ENCODE measurements at regions not wholly inside any gene's neighbourhood (a gene's known extent, or its start where the extent isn't known, plus 50 kb on each side); places are given as distances from the start of the nearest gene placed in this dataset.

DNA sequence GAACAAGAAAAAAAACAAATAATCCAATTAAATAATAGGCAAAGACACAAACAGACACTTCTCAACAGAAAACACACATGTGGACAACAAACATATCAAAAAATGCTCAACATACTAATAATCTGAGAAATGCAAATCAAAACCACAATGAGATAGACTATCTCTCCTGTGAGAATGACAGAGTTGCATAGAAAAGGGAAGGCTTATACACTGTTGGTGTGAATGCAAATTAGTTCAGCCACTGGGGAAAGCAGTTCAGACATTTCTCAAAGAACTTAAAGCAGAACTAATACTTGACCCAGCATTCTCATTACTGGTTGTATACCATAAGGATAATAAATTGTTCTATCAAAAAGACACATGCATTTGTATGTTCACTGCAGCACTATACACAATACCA lies 637.8 kb upstream of the LUZP2 start:
- no peaks in the 10 kb centered on the region for H3K27me3 ChIP-seq (ENCODE audit: control insufficient read depth in 1 of 2, insufficient read depth in 1 of 2, low read length in 2 of 2)
- no peak overlapping the region for H2AFZ ChIP-seq (ENCODE audit: low read depth, low read length)
- no peaks in the 10 kb centered on the region for H3K79me1 ChIP-seq (replicated peaks; ENCODE audit: low read length, poor library complexity, severe bottlenecking)
- no peak overlapping the region for H3K4me3 ChIP-seq (ENCODE audit: insufficient read depth in 1 of 2, low read depth in 1 of 2, low read length in 2 of 2)
- no peak overlapping the region for H4K8ac ChIP-seq (ENCODE audit: low read length)
- no peak overlapping the region for H3K18ac ChIP-seq (ENCODE audit: low read depth in 1 of 2, low read length in 2 of 2)
- H3K14ac ChIP-seq (ENCODE audit: low read length in 2 of 2) = no peak overlapping the region
- H3K23ac ChIP-seq (ENCODE audit: low read length in 2 of 2) = no peak overlapping the region
- no peak for DNase-seq
- no peak overlapping the region for H4K91ac ChIP-seq (ENCODE audit: low read length)
- H3K4me2 ChIP-seq (ENCODE audit: low read length, poor library complexity, severe bottlenecking) = no peak overlapping the region
- no peaks in the 10 kb centered on the region for H3K36me3 ChIP-seq (ENCODE audit: control insufficient read depth in 1 of 2, insufficient read depth in 2 of 2, low read depth in 1 of 2, low read length in 2 of 2)
- no peak overlapping the region for H2BK120ac ChIP-seq (ENCODE audit: low read depth, low read length)
- no peak overlapping the region for H2BK12ac ChIP-seq (ENCODE audit: low read length in 2 of 2)
- H3K4me1 ChIP-seq (ENCODE audit: control insufficient read depth, insufficient read depth, low read depth, low read length) = no peaks in the 10 kb centered on the region
- H2BK15ac ChIP-seq (ENCODE audit: low read depth, poor library complexity, severe bottlenecking) = no peak overlapping the region
- H2BK5ac ChIP-seq (ENCODE audit: low read depth, low read length, poor library complexity, severe bottlenecking) = no peak overlapping the region
- no peak overlapping the region for H3K9ac ChIP-seq (ENCODE audit: low read length)
- H3K4ac ChIP-seq (ENCODE audit: low read depth in 1 of 2, low read length in 2 of 2) = no peak overlapping the region
- H2AK5ac ChIP-seq (ENCODE audit: low read length, severe bottlenecking) = no peak overlapping the region
- H3K27ac ChIP-seq (ENCODE audit: low read length, poor library complexity, severe bottlenecking) = no peak overlapping the region
- H3K9me3 ChIP-seq (ENCODE audit: control insufficient read depth, low read length) = no peaks in the 10 kb centered on the region

DNA sequence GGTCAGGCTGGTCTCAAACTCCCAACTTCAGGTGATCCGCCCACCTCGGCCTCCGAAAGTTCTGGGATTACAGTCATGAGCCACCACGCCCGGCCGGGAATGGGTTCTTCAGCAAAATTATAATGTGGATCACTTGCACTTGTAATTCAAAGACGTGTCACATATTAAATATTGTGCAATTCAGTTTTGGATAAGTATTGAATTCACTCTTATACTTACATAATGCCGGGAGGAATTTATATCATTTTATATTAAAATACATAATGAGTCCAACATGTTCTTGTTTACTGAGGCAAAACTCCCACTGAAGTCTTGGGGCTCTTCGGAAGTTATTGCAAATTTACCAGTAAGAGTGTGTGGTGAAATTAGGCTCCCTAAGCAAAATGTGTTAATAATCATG lies 635.2 kb upstream of the LUZP2 start:
- no peak for DNase-seq
- H3K27ac ChIP-seq (ENCODE audit: low read length, poor library complexity, severe bottlenecking) = no peak overlapping the region
- no peak overlapping the region for H2BK12ac ChIP-seq (ENCODE audit: low read length in 2 of 2)
- no peaks in the 10 kb centered on the region for H3K36me3 ChIP-seq (ENCODE audit: control insufficient read depth in 1 of 2, insufficient read depth in 2 of 2, low read depth in 1 of 2, low read length in 2 of 2)
- H2AK5ac ChIP-seq (ENCODE audit: low read length, severe bottlenecking) = no peak overlapping the region
- H3K18ac ChIP-seq (ENCODE audit: low read depth in 1 of 2, low read length in 2 of 2) = no peak overlapping the region
- H3K4me3 ChIP-seq (ENCODE audit: insufficient read depth in 1 of 2, low read depth in 1 of 2, low read length in 2 of 2) = no peak overlapping the region
- no peaks in the 10 kb centered on the region for H3K79me1 ChIP-seq (replicated peaks; ENCODE audit: low read length, poor library complexity, severe bottlenecking)
- H2AFZ ChIP-seq (ENCODE audit: low read depth, low read length) = no peak overlapping the region
- no peak overlapping the region for H3K14ac ChIP-seq (ENCODE audit: low read length in 2 of 2)
- H3K9ac ChIP-seq (ENCODE audit: low read length) = no peak overlapping the region
- H4K8ac ChIP-seq (ENCODE audit: low read length) = no peak overlapping the region
- H4K91ac ChIP-seq (ENCODE audit: low read length) = no peak overlapping the region
- no peaks in the 10 kb centered on the region for H3K27me3 ChIP-seq (ENCODE audit: control insufficient read depth in 1 of 2, insufficient read depth in 1 of 2, low read length in 2 of 2)
- no peaks in the 10 kb centered on the region for H3K9me3 ChIP-seq (ENCODE audit: control insufficient read depth, low read length)
- H2BK15ac ChIP-seq (ENCODE audit: low read depth, poor library complexity, severe bottlenecking) = no peak overlapping the region
- H3K23ac ChIP-seq (ENCODE audit: low read length in 2 of 2) = no peak overlapping the region
- WGBS = 98% methylated on average over 7 of the region's 9 CpGs
- no peaks in the 10 kb centered on the region for H3K4me1 ChIP-seq (ENCODE audit: control insufficient read depth, insufficient read depth, low read depth, low read length)
- no peak overlapping the region for H2BK120ac ChIP-seq (ENCODE audit: low read depth, low read length)
- no peak overlapping the region for H3K4me2 ChIP-seq (ENCODE audit: low read length, poor library complexity, severe bottlenecking)
- H2BK5ac ChIP-seq (ENCODE audit: low read depth, low read length, poor library complexity, severe bottlenecking) = no peak overlapping the region
- no peak overlapping the region for H3K4ac ChIP-seq (ENCODE audit: low read depth in 1 of 2, low read length in 2 of 2)

DNA sequence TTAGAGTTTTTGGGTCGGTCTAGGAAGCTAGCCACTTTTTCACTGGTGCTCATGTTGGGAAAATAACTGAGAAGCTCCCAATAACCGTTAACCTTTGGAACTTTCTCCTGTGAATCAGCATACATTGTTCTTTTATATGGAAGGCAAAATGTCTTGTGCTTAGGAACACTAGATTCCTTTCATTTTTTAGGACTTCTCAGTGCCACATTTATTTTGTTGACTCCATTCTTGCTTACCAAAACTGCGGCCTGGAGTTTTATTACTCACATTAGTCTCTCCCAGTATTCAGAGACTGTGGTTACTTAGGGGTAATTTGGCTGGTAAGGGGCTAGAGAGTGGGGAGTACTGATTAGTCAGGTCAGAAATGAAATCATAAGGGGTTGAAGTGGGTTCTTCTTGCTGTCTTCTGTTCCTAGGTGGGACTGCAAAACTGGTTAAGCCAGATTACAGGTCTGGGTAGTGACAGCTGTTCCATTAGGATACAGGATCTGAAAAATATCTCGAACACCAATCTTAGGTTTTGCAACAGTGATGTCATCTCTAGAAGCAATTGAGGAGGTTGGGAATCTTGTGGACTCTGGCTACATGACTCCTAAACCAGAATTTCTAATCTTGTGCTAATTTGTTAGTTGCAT lies 631.4 kb upstream of the LUZP2 start:
- no peaks in the 10 kb centered on the region for H3K9me3 ChIP-seq (ENCODE audit: control insufficient read depth, low read length)

DNA sequence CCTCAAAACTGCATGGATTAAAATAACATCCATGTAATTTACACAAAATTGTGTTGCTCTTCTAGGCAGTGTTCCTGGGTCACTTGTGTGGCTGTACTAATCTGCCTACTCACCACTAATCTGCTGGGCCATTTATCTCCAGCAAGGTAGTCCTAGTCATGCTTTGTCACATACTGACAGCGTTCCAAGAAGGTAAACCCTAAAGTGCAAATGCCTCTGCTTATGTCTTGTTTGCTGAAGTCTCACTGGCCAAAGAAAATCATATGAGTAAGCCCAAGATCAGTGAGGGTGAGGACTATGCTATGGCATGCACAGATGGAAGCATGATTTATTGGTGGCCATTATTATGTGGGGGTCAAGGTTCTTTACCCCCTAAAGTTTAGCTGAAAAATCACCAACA lies 630.2 kb upstream of the LUZP2 start:
- H3K27me3 ChIP-seq (ENCODE audit: control insufficient read depth in 1 of 2, insufficient read depth in 1 of 2, low read length in 2 of 2) = no peaks in the 10 kb centered on the region
- H3K4me2 ChIP-seq (ENCODE audit: low read length, poor library complexity, severe bottlenecking) = no peak overlapping the region
- H3K9ac ChIP-seq (ENCODE audit: low read length) = no peak overlapping the region
- H3K79me1 ChIP-seq (replicated peaks; ENCODE audit: low read length, poor library complexity, severe bottlenecking) = no peaks in the 10 kb centered on the region
- no peak for DNase-seq
- H4K8ac ChIP-seq (ENCODE audit: low read length) = no peak overlapping the region
- no peaks in the 10 kb centered on the region for H3K9me3 ChIP-seq (ENCODE audit: control insufficient read depth, low read length)
- H2AFZ ChIP-seq (ENCODE audit: low read depth, low read length) = no peak overlapping the region
- H3K23ac ChIP-seq (ENCODE audit: low read length in 2 of 2) = no peak overlapping the region
- no peaks in the 10 kb centered on the region for H3K4me1 ChIP-seq (ENCODE audit: control insufficient read depth, insufficient read depth, low read depth, low read length)
- H3K4ac ChIP-seq (ENCODE audit: low read depth in 1 of 2, low read length in 2 of 2) = no peak overlapping the region
- H2BK15ac ChIP-seq (ENCODE audit: low read depth, poor library complexity, severe bottlenecking) = no peak overlapping the region
- H4K91ac ChIP-seq (ENCODE audit: low read length) = no peak overlapping the region
- H2AK5ac ChIP-seq (ENCODE audit: low read length, severe bottlenecking) = no peak overlapping the region
- 91% methylated on average over 1 of the region's 1 CpG for WGBS
- no peak overlapping the region for H2BK12ac ChIP-seq (ENCODE audit: low read length in 2 of 2)
- no peak overlapping the region for H2BK120ac ChIP-seq (ENCODE audit: low read depth, low read length)
- H3K18ac ChIP-seq (ENCODE audit: low read depth in 1 of 2, low read length in 2 of 2) = peak overlapping the region in 1 of 2 experiments; percentile 54
- no peak overlapping the region for H3K4me3 ChIP-seq (ENCODE audit: insufficient read depth in 1 of 2, low read depth in 1 of 2, low read length in 2 of 2)
- H3K14ac ChIP-seq (ENCODE audit: low read length in 2 of 2) = no peak overlapping the region
- no peak overlapping the region for H2BK5ac ChIP-seq (ENCODE audit: low read depth, low read length, poor library complexity, severe bottlenecking)
- H3K36me3 ChIP-seq (ENCODE audit: control insufficient read depth in 1 of 2, insufficient read depth in 2 of 2, low read depth in 1 of 2, low read length in 2 of 2) = no peaks in the 10 kb centered on the region
- no peak overlapping the region for H3K27ac ChIP-seq (ENCODE audit: low read length, poor library complexity, severe bottlenecking)

More for the DNA sequence above, 631.4 kb upstream of the LUZP2 start:
- Histone ChIP-seq H4K8ac (ENCODE audit: low read length) (no peak overlapping the region), H3K4me1 (ENCODE audit: control insufficient read depth, insufficient read depth, low read depth, low read length) (no peaks in the 10 kb centered on the region), H3K27ac (ENCODE audit: low read length, poor library complexity, severe bottlenecking) (no peak overlapping the region), H3K4ac (ENCODE audit: low read depth in 1 of 2, low read length in 2 of 2) (no peak overlapping the region), H2BK15ac (ENCODE audit: low read depth, poor library complexity, severe bottlenecking) (no peak overlapping the region), H2BK12ac (ENCODE audit: low read length in 2 of 2) (no peak overlapping the region), H3K36me3 (ENCODE audit: control insufficient read depth in 1 of 2, insufficient read depth in 2 of 2, low read depth in 1 of 2, low read length in 2 of 2) (no peaks in the 10 kb centered on the region), H3K79me1 (replicated peaks; ENCODE audit: low read length, poor library complexity, severe bottlenecking) (no peaks in the 10 kb centered on the region), H2AFZ (ENCODE audit: low read depth, low read length) (no peak overlapping the region), H3K18ac (ENCODE audit: low read depth in 1 of 2, low read length in 2 of 2) (no peak overlapping the region), H3K27me3 (ENCODE audit: control insufficient read depth in 1 of 2, insufficient read depth in 1 of 2, low read length in 2 of 2) (no peaks in the 10 kb centered on the region), H2BK120ac (ENCODE audit: low read depth, low read length) (no peak overlapping the region), H3K9ac (ENCODE audit: low read length) (no peak overlapping the region), H2BK5ac (ENCODE audit: low read depth, low read length, poor library complexity, severe bottlenecking) (no peak overlapping the region), H3K4me3 (ENCODE audit: insufficient read depth in 1 of 2, low read depth in 1 of 2, low read length in 2 of 2) (no peak overlapping the region), H3K23ac (ENCODE audit: low read length in 2 of 2) (no peak overlapping the region), H4K91ac (ENCODE audit: low read length) (no peak overlapping the region), H3K4me2 (ENCODE audit: low read length, poor library complexity, severe bottlenecking) (no peak overlapping the region), H3K14ac (ENCODE audit: low read length in 2 of 2) (no peak overlapping the region), H2AK5ac (ENCODE audit: low read length, severe bottlenecking) (no peak overlapping the region)
- 94% methylated on average over 2 of the region's 4 CpGs for WGBS
- DNase-seq = no peak
